ENCODE measurements at regions not wholly inside any gene's neighbourhood (a gene's known extent, or its start where the extent isn't known, plus 50 kb on each side); places are given as distances from the start of the nearest gene placed in this dataset.

GRCh38 chr3:132202586-132202985 is 114.6 kb upstream of the ACP3 start:
- no peak overlapping the region for H3K4me3 Mint-ChIP-seq
- no peaks in the 10 kb centered on the region for H3K4me1 Mint-ChIP-seq (ENCODE audit: low read depth)
- no peak for ATAC-seq (replicated peaks in 1 of 2)
- no peak for DNase-seq
- H3K9me3 Mint-ChIP-seq, result no peaks in the 10 kb centered on the region
- H3K27me3 Mint-ChIP-seq (ENCODE audit: low read depth), result no peaks in the 10 kb centered on the region
- no peaks in the 10 kb centered on the region for H3K36me3 Mint-ChIP-seq (ENCODE audit: insufficient read depth in 2 of 2)
- H3K27ac Mint-ChIP-seq, result no peak overlapping the region

- Mint-ChIP-seq H3K4me1 (ENCODE audit: low read depth) (no peaks in the 10 kb centered on the region), H3K36me3 (ENCODE audit: insufficient read depth in 2 of 2) (no peaks in the 10 kb centered on the region), H3K9me3 (no peaks in the 10 kb centered on the region), H3K27ac (no peak overlapping the region), H3K4me3 (no peak overlapping the region), H3K27me3 (ENCODE audit: low read depth) (peaks cover 7% of the 10 kb centered on the region)
- ATAC-seq (replicated peaks in 1 of 2) (no peak), DNase-seq (no peak)
Measured at GRCh38 chr3:132203889-132204596, 113.2 kb upstream of the ACP3 start.

- H3K36me3 Mint-ChIP-seq (ENCODE audit: insufficient read depth in 2 of 2), result no peaks in the 10 kb centered on the region
Measured at GRCh38 chr3:132205609-132206008, 111.6 kb upstream of the ACP3 start.

GRCh38 chr3:132209855-132210254 is 107.4 kb upstream of the ACP3 start:
- no peaks in the 10 kb centered on the region for H3K9me3 Mint-ChIP-seq
- ATAC-seq (replicated peaks in 1 of 2), result no peak
- no peaks in the 10 kb centered on the region for H3K4me1 Mint-ChIP-seq (ENCODE audit: low read depth)
- no peak overlapping the region for H3K27ac Mint-ChIP-seq
- DNase-seq, result no peak
- H3K27me3 Mint-ChIP-seq (ENCODE audit: low read depth), result peaks cover 27% of the 10 kb centered on the region
- H3K4me3 Mint-ChIP-seq, result no peak overlapping the region
- H3K36me3 Mint-ChIP-seq (ENCODE audit: insufficient read depth in 2 of 2), result no peaks in the 10 kb centered on the region

More at GRCh38 chr3:132205609-132206008, 111.6 kb upstream of the ACP3 start:
- ATAC-seq (replicated peaks in 1 of 2) (no peak), DNase-seq (no peak)
- no peaks in the 10 kb centered on the region for H3K9me3 Mint-ChIP-seq
- H3K4me1 Mint-ChIP-seq (ENCODE audit: low read depth), result no peaks in the 10 kb centered on the region
- H3K4me3 Mint-ChIP-seq, result no peak overlapping the region
- H3K27me3 Mint-ChIP-seq (ENCODE audit: low read depth), result peaks cover 12% of the 10 kb centered on the region
- no peak overlapping the region for H3K27ac Mint-ChIP-seq

GRCh38 chr3:132210476-132211346 is 106.5 kb upstream of the ACP3 start:
- ATAC-seq (replicated peaks in 1 of 2), result peak in 1 of 2 donors; percentile 32
- no peaks in the 10 kb centered on the region for H3K9me3 Mint-ChIP-seq

GRCh38 chr3:132211896-132212295 is 105.3 kb upstream of the ACP3 start:
- H3K27ac Mint-ChIP-seq, result no peak overlapping the region
- peaks cover 27% of the 10 kb centered on the region for H3K27me3 Mint-ChIP-seq (ENCODE audit: low read depth)
- no peak for ATAC-seq (replicated peaks in 1 of 2)
- H3K9me3 Mint-ChIP-seq, result no peaks in the 10 kb centered on the region
- no peaks in the 10 kb centered on the region for H3K4me1 Mint-ChIP-seq (ENCODE audit: low read depth)
- DNase-seq, result no peak
- H3K36me3 Mint-ChIP-seq (ENCODE audit: insufficient read depth in 2 of 2), result no peaks in the 10 kb centered on the region
- no peak overlapping the region for H3K4me3 Mint-ChIP-seq

More at GRCh38 chr3:132210476-132211346, 106.5 kb upstream of the ACP3 start:
- H3K4me1 Mint-ChIP-seq (ENCODE audit: low read depth), result no peaks in the 10 kb centered on the region
- no peaks in the 10 kb centered on the region for H3K36me3 Mint-ChIP-seq (ENCODE audit: insufficient read depth in 2 of 2)
- no peak overlapping the region for H3K27ac Mint-ChIP-seq
- peak; percentile 10 to 13 for DNase-seq
- peaks cover 27% of the 10 kb centered on the region for H3K27me3 Mint-ChIP-seq (ENCODE audit: low read depth)
- no peak overlapping the region for H3K4me3 Mint-ChIP-seq

GRCh38 chr3:132218817-132219755 is 98.1 kb upstream of the ACP3 start:
- no peak for DNase-seq
- no peaks in the 10 kb centered on the region for H3K36me3 Mint-ChIP-seq (ENCODE audit: insufficient read depth in 2 of 2)
- H3K4me1 Mint-ChIP-seq (ENCODE audit: low read depth), result no peaks in the 10 kb centered on the region
- ATAC-seq (replicated peaks in 1 of 2), result no peak
- no peaks in the 10 kb centered on the region for H3K9me3 Mint-ChIP-seq
- no peak overlapping the region for H3K4me3 Mint-ChIP-seq
- H3K27me3 Mint-ChIP-seq (ENCODE audit: low read depth), result peaks cover 8% of the 10 kb centered on the region
- no peak overlapping the region for H3K27ac Mint-ChIP-seq

- Mint-ChIP-seq H3K27me3 (ENCODE audit: low read depth) (peaks cover 8% of the 10 kb centered on the region), H3K4me1 (ENCODE audit: low read depth) (no peaks in the 10 kb centered on the region), H3K9me3 (no peaks in the 10 kb centered on the region), H3K27ac (no peak overlapping the region), H3K36me3 (ENCODE audit: insufficient read depth in 2 of 2) (no peaks in the 10 kb centered on the region), H3K4me3 (no peak overlapping the region)
- no peak for ATAC-seq (replicated peaks in 1 of 2)
- DNase-seq, result no peak
Measured at GRCh38 chr3:132220986-132221385, 96.2 kb upstream of the ACP3 start.

- no peaks in the 10 kb centered on the region for H3K9me3 Mint-ChIP-seq
- no peak for DNase-seq
- H3K36me3 Mint-ChIP-seq (ENCODE audit: insufficient read depth in 2 of 2), result no peaks in the 10 kb centered on the region
- no peaks in the 10 kb centered on the region for H3K4me1 Mint-ChIP-seq (ENCODE audit: low read depth)
- H3K4me3 Mint-ChIP-seq, result no peak overlapping the region
- H3K27me3 Mint-ChIP-seq (ENCODE audit: low read depth), result peaks cover 13% of the 10 kb centered on the region
- H3K27ac Mint-ChIP-seq, result no peak overlapping the region
- ATAC-seq (replicated peaks in 1 of 2), result no peak
Measured at GRCh38 chr3:132222868-132223538, 94.2 kb upstream of the ACP3 start.

GRCh38 chr3:132225664-132226063 is 91.5 kb upstream of the ACP3 start:
- ATAC-seq (replicated peaks in 1 of 2) (no peak), DNase-seq (no peak)
- peaks cover 14% of the 10 kb centered on the region for H3K27me3 Mint-ChIP-seq (ENCODE audit: low read depth)
- no peaks in the 10 kb centered on the region for H3K9me3 Mint-ChIP-seq
- H3K27ac Mint-ChIP-seq, result no peak overlapping the region
- H3K4me1 Mint-ChIP-seq (ENCODE audit: low read depth), result no peaks in the 10 kb centered on the region
- H3K4me3 Mint-ChIP-seq, result no peak overlapping the region
- H3K36me3 Mint-ChIP-seq (ENCODE audit: insufficient read depth in 2 of 2), result no peaks in the 10 kb centered on the region

GRCh38 chr3:132228923-132229322 is 88.3 kb upstream of the ACP3 start:
- Mint-ChIP-seq H3K4me1 (ENCODE audit: low read depth) (no peaks in the 10 kb centered on the region), H3K4me3 (no peak overlapping the region), H3K27ac (no peak overlapping the region), H3K27me3 (ENCODE audit: low read depth) (peaks cover 18% of the 10 kb centered on the region), H3K9me3 (no peaks in the 10 kb centered on the region), H3K36me3 (ENCODE audit: insufficient read depth in 2 of 2) (no peaks in the 10 kb centered on the region)
- DNase-seq (no peak), ATAC-seq (replicated peaks in 1 of 2) (no peak)

GRCh38 chr3:132229641-132230040 is 87.6 kb upstream of the ACP3 start:
- no peaks in the 10 kb centered on the region for H3K36me3 Mint-ChIP-seq (ENCODE audit: insufficient read depth in 2 of 2)

More at GRCh38 chr3:132229641-132230040, 87.6 kb upstream of the ACP3 start:
- peaks cover 18% of the 10 kb centered on the region for H3K27me3 Mint-ChIP-seq (ENCODE audit: low read depth)
- H3K4me1 Mint-ChIP-seq (ENCODE audit: low read depth), result no peaks in the 10 kb centered on the region
- ATAC-seq (replicated peaks in 1 of 2) (no peak), DNase-seq (no peak)
- H3K27ac Mint-ChIP-seq, result no peak overlapping the region
- no peaks in the 10 kb centered on the region for H3K9me3 Mint-ChIP-seq
- H3K4me3 Mint-ChIP-seq, result no peak overlapping the region
